ENCODE measurements at regions not wholly inside any gene's neighbourhood (a gene's known extent, or its start where the extent isn't known, plus 50 kb on each side); places are given as distances from the start of the nearest gene placed in this dataset.

DNA sequence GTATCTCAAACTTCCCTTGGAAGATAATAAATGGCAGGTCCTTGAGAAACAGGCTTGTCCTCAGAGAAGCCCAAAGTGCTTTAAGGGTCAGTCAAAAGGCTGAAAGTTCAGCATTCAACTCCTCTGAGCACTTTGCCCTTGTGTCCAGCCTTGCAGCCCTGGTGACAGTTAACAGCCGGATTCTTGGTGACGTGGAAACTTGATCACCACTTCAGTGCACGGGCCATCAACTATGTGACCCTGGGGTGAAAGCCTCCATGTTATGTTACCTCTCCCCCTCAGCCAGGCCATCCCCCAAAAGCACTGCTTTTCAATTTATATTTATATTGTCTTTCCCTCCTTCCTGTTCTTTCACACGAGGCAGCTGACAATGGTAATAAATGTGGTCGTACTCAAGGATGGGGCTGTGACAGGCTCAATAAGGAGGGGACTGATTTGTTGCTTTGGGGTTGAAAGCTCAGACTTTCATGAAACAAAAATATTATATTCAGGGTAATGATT is 164.0 kb upstream of the NRP1 start:
- Histone ChIP-seq H3K27me3 (ENCODE audit: control insufficient read depth, insufficient read depth, low read length) (no peaks in the 10 kb centered on the region), H3K4me3 (ENCODE audit: low read length) (no peak overlapping the region), H3K36me3 (ENCODE audit: control insufficient read depth, insufficient read depth, low read length) (no peaks in the 10 kb centered on the region), H3K4me1 (ENCODE audit: control insufficient read depth, insufficient read depth, low read length) (no peaks in the 10 kb centered on the region), H3K9me3 (ENCODE audit: control insufficient read depth, low read length) (no peaks in the 10 kb centered on the region), H3K9ac (ENCODE audit: low read length) (no peak overlapping the region)

DNA sequence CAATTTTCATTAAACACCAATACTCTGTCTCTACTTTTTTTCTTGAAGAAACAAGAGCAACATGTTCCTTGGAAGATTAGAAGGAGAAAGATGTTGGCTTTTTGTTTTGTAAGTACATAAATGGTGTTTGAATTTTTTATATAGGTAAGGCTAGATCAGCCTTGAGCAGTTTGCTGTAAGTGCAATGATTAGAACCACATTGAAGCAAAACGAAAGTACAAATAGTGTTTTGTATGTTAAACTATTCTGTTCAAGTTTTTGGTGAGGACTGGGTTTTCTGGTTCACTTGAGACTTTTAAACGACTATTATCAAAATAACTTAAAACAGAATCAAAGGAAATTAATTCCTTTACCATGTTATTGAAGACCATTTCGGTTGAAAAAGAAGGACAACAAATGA is 162.9 kb upstream of the NRP1 start:
- H3K36me3 ChIP-seq (ENCODE audit: control insufficient read depth, insufficient read depth, low read length) = no peaks in the 10 kb centered on the region
- no peak overlapping the region for H3K9ac ChIP-seq (ENCODE audit: low read length)
- H3K4me1 ChIP-seq (ENCODE audit: control insufficient read depth, insufficient read depth, low read length) = no peaks in the 10 kb centered on the region
- H3K4me3 ChIP-seq (ENCODE audit: low read length) = no peak overlapping the region
- H3K27me3 ChIP-seq (ENCODE audit: control insufficient read depth, insufficient read depth, low read length) = no peaks in the 10 kb centered on the region
- no peaks in the 10 kb centered on the region for H3K9me3 ChIP-seq (ENCODE audit: control insufficient read depth, low read length)

DNA sequence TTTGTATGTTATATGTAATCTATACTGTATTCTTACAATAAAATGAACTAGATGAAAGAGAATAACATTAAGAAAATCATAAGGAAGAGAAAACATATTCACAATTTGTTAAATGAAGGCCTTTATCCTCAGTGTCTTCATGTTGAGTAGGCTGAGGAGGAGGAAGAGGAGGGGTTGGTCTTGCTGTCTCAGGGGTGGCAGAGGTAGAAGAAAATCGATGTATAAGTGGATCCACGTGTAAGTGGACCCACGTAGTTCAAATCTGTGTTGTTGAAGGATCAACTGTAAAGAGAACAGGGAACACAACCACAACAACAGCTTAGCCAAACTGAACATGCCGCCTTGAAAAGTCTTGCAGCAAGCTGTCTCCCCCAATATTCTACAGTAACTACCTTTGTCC is 161.6 kb upstream of the NRP1 start:
- Histone ChIP-seq H3K27me3 (ENCODE audit: control insufficient read depth, insufficient read depth, low read length) (no peaks in the 10 kb centered on the region), H3K36me3 (ENCODE audit: control insufficient read depth, insufficient read depth, low read length) (no peaks in the 10 kb centered on the region), H3K9me3 (ENCODE audit: control insufficient read depth, low read length) (no peaks in the 10 kb centered on the region), H3K4me1 (ENCODE audit: control insufficient read depth, insufficient read depth, low read length) (no peaks in the 10 kb centered on the region), H3K4me3 (ENCODE audit: low read length) (no peak overlapping the region), H3K9ac (ENCODE audit: low read length) (no peak overlapping the region)

- no peaks in the 10 kb centered on the region for H3K27me3 ChIP-seq (ENCODE audit: control insufficient read depth, insufficient read depth, low read length)
- no peak overlapping the region for H3K9ac ChIP-seq (ENCODE audit: low read length)
- H3K9me3 ChIP-seq (ENCODE audit: control insufficient read depth, low read length) = no peaks in the 10 kb centered on the region
- H3K4me3 ChIP-seq (ENCODE audit: low read length) = no peak overlapping the region
- no peaks in the 10 kb centered on the region for H3K4me1 ChIP-seq (ENCODE audit: control insufficient read depth, insufficient read depth, low read length)
- H3K36me3 ChIP-seq (ENCODE audit: control insufficient read depth, insufficient read depth, low read length) = no peaks in the 10 kb centered on the region
These were observed 160.3 kb upstream of the NRP1 start for GRCh38 chr10:33494694-33495265.

- Histone ChIP-seq H3K9ac (ENCODE audit: low read length) (no peak overlapping the region), H3K27me3 (ENCODE audit: control insufficient read depth, insufficient read depth, low read length) (no peaks in the 10 kb centered on the region), H3K4me3 (ENCODE audit: low read length) (no peak overlapping the region), H3K9me3 (ENCODE audit: control insufficient read depth, low read length) (no peaks in the 10 kb centered on the region), H3K36me3 (ENCODE audit: control insufficient read depth, insufficient read depth, low read length) (no peaks in the 10 kb centered on the region), H3K4me1 (ENCODE audit: control insufficient read depth, insufficient read depth, low read length) (no peaks in the 10 kb centered on the region)
These were observed 159.5 kb upstream of the NRP1 start for GRCh38 chr10:33493978-33494377.

DNA sequence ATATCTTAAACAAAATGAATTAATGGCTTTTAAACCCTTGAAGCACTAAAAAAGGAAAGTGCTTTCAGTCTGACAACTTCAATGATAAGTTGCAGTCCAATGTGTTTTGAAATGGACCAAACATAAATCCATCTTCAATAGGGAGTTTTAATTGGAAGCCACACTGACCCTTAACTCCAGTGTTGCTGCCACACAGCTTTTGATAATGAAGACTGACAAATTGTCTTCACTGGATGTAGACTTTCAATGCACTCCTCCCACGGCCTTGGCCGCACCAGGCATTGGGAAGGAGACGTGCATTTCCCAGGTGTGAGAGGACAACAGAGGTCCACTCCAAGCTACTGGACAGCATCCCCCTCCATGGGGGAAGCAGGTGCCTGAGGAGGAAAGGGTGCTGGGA is 159.0 kb upstream of the NRP1 start:
- Histone ChIP-seq H3K4me1 (ENCODE audit: control insufficient read depth, insufficient read depth, low read length) (no peaks in the 10 kb centered on the region), H3K9me3 (ENCODE audit: control insufficient read depth, low read length) (no peaks in the 10 kb centered on the region)

GRCh38 chr10:33492701-33493345 is 158.4 kb upstream of the NRP1 start:
- Histone ChIP-seq H3K9ac (ENCODE audit: low read length) (no peak overlapping the region), H3K4me1 (ENCODE audit: control insufficient read depth, insufficient read depth, low read length) (no peaks in the 10 kb centered on the region), H3K4me3 (ENCODE audit: low read length) (no peak overlapping the region), H3K27me3 (ENCODE audit: control insufficient read depth, insufficient read depth, low read length) (no peaks in the 10 kb centered on the region), H3K36me3 (ENCODE audit: control insufficient read depth, insufficient read depth, low read length) (no peaks in the 10 kb centered on the region), H3K9me3 (ENCODE audit: control insufficient read depth, low read length) (no peaks in the 10 kb centered on the region)

More for the DNA sequence above, 159.0 kb upstream of the NRP1 start:
- no peaks in the 10 kb centered on the region for H3K27me3 ChIP-seq (ENCODE audit: control insufficient read depth, insufficient read depth, low read length)
- H3K9ac ChIP-seq (ENCODE audit: low read length) = no peak overlapping the region
- H3K4me3 ChIP-seq (ENCODE audit: low read length) = no peak overlapping the region
- no peaks in the 10 kb centered on the region for H3K36me3 ChIP-seq (ENCODE audit: control insufficient read depth, insufficient read depth, low read length)

- no peaks in the 10 kb centered on the region for H3K27me3 ChIP-seq (ENCODE audit: control insufficient read depth, insufficient read depth, low read length)
- no peaks in the 10 kb centered on the region for H3K4me1 ChIP-seq (ENCODE audit: control insufficient read depth, insufficient read depth, low read length)
- no peaks in the 10 kb centered on the region for H3K9me3 ChIP-seq (ENCODE audit: control insufficient read depth, low read length)
- no peak overlapping the region for H3K9ac ChIP-seq (ENCODE audit: low read length)
- H3K4me3 ChIP-seq (ENCODE audit: low read length) = no peak overlapping the region
- no peaks in the 10 kb centered on the region for H3K36me3 ChIP-seq (ENCODE audit: control insufficient read depth, insufficient read depth, low read length)
These were observed 155.2 kb upstream of the NRP1 start for GRCh38 chr10:33489501-33490176.

GRCh38 chr10:33487014-33487776 is 152.7 kb upstream of the NRP1 start:
- Histone ChIP-seq H3K27me3 (ENCODE audit: control insufficient read depth, insufficient read depth, low read length) (no peaks in the 10 kb centered on the region), H3K9me3 (ENCODE audit: control insufficient read depth, low read length) (no peaks in the 10 kb centered on the region), H3K4me3 (ENCODE audit: low read length) (no peak overlapping the region), H3K36me3 (ENCODE audit: control insufficient read depth, insufficient read depth, low read length) (no peaks in the 10 kb centered on the region), H3K9ac (ENCODE audit: low read length) (no peak overlapping the region), H3K4me1 (ENCODE audit: control insufficient read depth, insufficient read depth, low read length) (peaks cover 5% of the 10 kb centered on the region)

- Histone ChIP-seq H3K36me3 (ENCODE audit: control insufficient read depth, insufficient read depth, low read length) (no peaks in the 10 kb centered on the region), H3K9ac (ENCODE audit: low read length) (no peak overlapping the region), H3K27me3 (ENCODE audit: control insufficient read depth, insufficient read depth, low read length) (no peaks in the 10 kb centered on the region), H3K9me3 (ENCODE audit: control insufficient read depth, low read length) (no peaks in the 10 kb centered on the region), H3K4me3 (ENCODE audit: low read length) (no peak overlapping the region), H3K4me1 (ENCODE audit: control insufficient read depth, insufficient read depth, low read length) (peaks cover 5% of the 10 kb centered on the region)
These were observed 150.8 kb upstream of the NRP1 start for GRCh38 chr10:33485276-33485675.

- H3K27me3 ChIP-seq (ENCODE audit: control insufficient read depth, insufficient read depth, low read length) = no peaks in the 10 kb centered on the region
- H3K36me3 ChIP-seq (ENCODE audit: control insufficient read depth, insufficient read depth, low read length) = no peaks in the 10 kb centered on the region
- H3K4me1 ChIP-seq (ENCODE audit: control insufficient read depth, insufficient read depth, low read length) = peaks cover 5% of the 10 kb centered on the region
- H3K9me3 ChIP-seq (ENCODE audit: control insufficient read depth, low read length) = no peaks in the 10 kb centered on the region
- H3K9ac ChIP-seq (ENCODE audit: low read length) = no peak overlapping the region
- no peak overlapping the region for H3K4me3 ChIP-seq (ENCODE audit: low read length)
These were observed 150.3 kb upstream of the NRP1 start for GRCh38 chr10:33484787-33485186.

DNA sequence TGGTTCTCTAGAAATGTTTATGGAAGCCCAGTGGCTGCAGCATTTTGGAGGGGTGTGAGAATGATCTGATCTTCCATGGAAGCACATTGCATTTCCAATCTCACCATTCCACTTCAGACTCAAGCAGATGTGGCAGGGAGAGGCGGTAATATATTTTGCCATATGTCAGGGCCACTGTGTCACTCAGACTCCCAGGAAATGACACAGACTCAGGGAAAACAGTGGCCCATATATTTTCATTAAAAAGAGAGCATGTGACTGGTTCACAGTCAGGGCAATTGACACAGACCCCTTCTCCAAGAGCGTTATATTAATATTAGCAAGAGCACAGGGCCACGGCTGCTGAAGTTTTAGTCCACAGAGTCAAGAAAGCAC is 149.3 kb upstream of the NRP1 start:
- Histone ChIP-seq H3K36me3 (ENCODE audit: control insufficient read depth, insufficient read depth, low read length) (no peaks in the 10 kb centered on the region), H3K9ac (ENCODE audit: low read length) (no peak overlapping the region), H3K27me3 (ENCODE audit: control insufficient read depth, insufficient read depth, low read length) (no peaks in the 10 kb centered on the region), H3K9me3 (ENCODE audit: control insufficient read depth, low read length) (no peaks in the 10 kb centered on the region), H3K4me3 (ENCODE audit: low read length) (no peak overlapping the region), H3K4me1 (ENCODE audit: control insufficient read depth, insufficient read depth, low read length) (peaks cover 5% of the 10 kb centered on the region)

All from mucosa of stomach (tissue), 1 donor.